ENCODE measurements at regions not wholly inside any gene's neighbourhood (a gene's known extent, or its start where the extent isn't known, plus 50 kb on each side); places are given as distances from the start of the nearest gene placed in this dataset.

DNA sequence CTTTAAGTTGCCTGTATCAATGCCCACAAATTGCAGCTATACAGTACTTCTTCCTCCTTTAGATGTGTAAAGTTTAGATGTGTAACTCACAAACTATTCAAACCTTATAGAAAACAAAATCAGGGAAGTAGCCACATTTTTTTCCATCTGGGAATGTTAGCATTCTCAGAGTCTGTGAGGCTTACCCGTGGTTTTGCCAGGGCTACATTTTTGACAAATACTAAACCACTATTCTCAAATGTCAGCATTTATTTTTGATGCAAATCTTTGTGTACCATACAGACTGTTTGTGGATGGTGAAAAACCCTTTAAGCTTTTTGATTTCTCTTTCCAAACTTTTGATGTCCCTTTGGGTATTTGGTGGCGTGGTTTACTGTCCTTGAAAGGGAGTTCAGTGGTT is 216.4 kb downstream of the POSTN start:
- TF ChIP-seq, protein P1, sequence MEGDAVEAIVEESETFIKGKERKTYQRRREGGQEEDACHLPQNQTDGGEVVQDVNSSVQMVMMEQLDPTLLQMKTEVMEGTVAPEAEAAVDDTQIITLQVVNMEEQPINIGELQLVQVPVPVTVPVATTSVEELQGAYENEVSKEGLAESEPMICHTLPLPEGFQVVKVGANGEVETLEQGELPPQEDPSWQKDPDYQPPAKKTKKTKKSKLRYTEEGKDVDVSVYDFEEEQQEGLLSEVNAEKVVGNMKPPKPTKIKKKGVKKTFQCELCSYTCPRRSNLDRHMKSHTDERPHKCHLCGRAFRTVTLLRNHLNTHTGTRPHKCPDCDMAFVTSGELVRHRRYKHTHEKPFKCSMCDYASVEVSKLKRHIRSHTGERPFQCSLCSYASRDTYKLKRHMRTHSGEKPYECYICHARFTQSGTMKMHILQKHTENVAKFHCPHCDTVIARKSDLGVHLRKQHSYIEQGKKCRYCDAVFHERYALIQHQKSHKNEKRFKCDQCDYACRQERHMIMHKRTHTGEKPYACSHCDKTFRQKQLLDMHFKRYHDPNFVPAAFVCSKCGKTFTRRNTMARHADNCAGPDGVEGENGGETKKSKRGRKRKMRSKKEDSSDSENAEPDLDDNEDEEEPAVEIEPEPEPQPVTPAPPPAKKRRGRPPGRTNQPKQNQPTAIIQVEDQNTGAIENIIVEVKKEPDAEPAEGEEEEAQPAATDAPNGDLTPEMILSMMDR (IDR thresholded peaks at IDR 0.05; ENCODE audit: low read depth, low read length): no peak
- H3K4me3 ChIP-seq (ENCODE audit: low read depth, low read length): no peak overlapping the region
- DNase-seq (ENCODE audit: low read depth, low spot score): peak; percentile 7
- in situ Hi-C loops (cut with HindIII; ENCODE audit: low sequenced_read_pairs): no loop called here

DNA sequence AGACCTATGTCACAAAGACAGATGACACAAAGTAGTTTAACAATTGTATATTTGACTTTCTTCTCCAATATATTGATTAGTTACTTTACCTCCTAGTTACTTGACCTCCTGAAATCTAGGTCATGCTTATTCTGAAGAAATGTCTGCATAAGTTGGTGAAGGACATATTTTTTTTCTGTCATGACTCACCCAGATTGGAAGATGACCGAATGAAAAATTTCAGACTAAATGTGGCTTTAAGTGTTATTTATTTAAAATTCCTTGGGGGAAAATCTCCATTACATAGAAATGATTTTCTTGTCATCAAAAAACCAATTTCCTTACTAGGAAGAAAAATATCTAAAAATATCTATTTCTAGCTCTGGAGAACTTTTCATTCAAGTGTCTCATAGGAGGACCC is 217.1 kb downstream of the POSTN start:
- H3K4me3 ChIP-seq (ENCODE audit: low read depth, low read length): no peak overlapping the region
- in situ Hi-C loops (cut with HindIII; ENCODE audit: low sequenced_read_pairs): no loop called here
- DNase-seq (ENCODE audit: low read depth, low spot score): no peak
- TF ChIP-seq, protein P1 (IDR thresholded peaks at IDR 0.05; ENCODE audit: low read depth, low read length): no peak

GRCh38 chr13:37379841-37380240 is 218.7 kb downstream of the POSTN start:
- no peak overlapping the region for H3K4me3 ChIP-seq (ENCODE audit: low read depth, low read length)
- TF ChIP-seq, protein P1 (IDR thresholded peaks at IDR 0.05; ENCODE audit: low read depth, low read length): no peak
- no peak for DNase-seq (ENCODE audit: low read depth, low spot score)
- in situ Hi-C loops (cut with HindIII; ENCODE audit: low sequenced_read_pairs): no loop called here

DNA sequence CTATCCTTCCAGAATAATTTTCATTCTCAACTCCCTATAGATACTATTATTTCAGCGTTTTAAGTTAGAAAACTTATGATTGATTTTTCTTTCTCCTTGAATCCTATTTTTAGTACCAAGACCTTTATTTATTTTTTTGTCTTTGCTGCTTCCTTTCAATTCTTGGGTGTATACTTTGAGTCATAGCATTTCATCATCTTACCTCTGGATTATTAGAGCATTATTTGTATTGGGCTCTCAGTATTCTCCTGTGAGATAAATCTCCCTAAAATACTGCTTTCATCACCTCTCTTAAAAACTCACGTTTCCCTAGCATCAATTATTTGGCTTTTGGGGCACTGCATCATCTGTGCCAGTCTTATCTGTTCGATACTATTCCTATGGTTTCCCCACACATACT is 222.8 kb downstream of the POSTN start:
- H3K4me3 ChIP-seq (ENCODE audit: low read depth, low read length): no peak overlapping the region
- DNase-seq (ENCODE audit: low read depth, low spot score): peak; percentile 10
- TF ChIP-seq, protein P1 (IDR thresholded peaks at IDR 0.05; ENCODE audit: low read depth, low read length): no peak
- in situ Hi-C loops (cut with HindIII; ENCODE audit: low sequenced_read_pairs): no loop called here

DNA sequence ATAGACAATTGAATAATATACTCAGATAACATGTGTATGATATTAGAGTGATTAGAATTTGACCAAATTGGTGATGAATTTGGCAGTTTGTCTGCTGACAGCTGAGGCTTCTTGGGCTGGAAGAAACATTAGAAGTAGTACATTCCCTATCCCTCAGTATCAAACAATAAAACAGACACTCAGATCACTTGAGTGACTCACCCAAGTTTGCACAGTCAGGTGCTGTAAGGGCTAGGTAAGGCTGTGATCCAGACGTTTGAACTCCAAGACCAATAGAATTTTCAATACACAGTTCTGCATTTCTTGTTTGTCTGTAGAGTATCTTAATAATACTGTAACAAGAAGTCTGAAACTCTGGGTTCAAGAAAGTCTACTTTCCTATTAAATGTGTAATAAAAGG is 223.5 kb downstream of the POSTN start:
- no peak overlapping the region for H3K4me3 ChIP-seq (ENCODE audit: low read depth, low read length)
- in situ Hi-C loops (cut with HindIII; ENCODE audit: low sequenced_read_pairs): no loop called here
- no peak for DNase-seq (ENCODE audit: low read depth, low spot score)
- TF ChIP-seq, protein P1 (IDR thresholded peaks at IDR 0.05; ENCODE audit: low read depth, low read length): no peak

GRCh38 chr13:37369616-37370015 is 229.0 kb downstream of the POSTN start:
- H3K4me3 ChIP-seq (ENCODE audit: low read depth, low read length): no peak overlapping the region
- TF ChIP-seq, protein P1 (IDR thresholded peaks at IDR 0.05; ENCODE audit: low read depth, low read length): no peak
- peak; percentile 12 for DNase-seq (ENCODE audit: low read depth, low spot score)
- in situ Hi-C loops (cut with HindIII; ENCODE audit: low sequenced_read_pairs): no loop called here

GRCh38 chr13:37368501-37368900 is 230.1 kb downstream of the POSTN start:
- no peak for DNase-seq (ENCODE audit: low read depth, low spot score)
- in situ Hi-C loops (cut with HindIII; ENCODE audit: low sequenced_read_pairs): no loop called here
- TF ChIP-seq, protein P1 (IDR thresholded peaks at IDR 0.05; ENCODE audit: low read depth, low read length): no peak
- no peak overlapping the region for H3K4me3 ChIP-seq (ENCODE audit: low read depth, low read length)
